ENCODE measurements at regions not wholly inside any gene's neighbourhood (a gene's known extent, or its start where the extent isn't known, plus 50 kb on each side); places are given as distances from the start of the nearest gene placed in this dataset.

- no peaks in the 10 kb centered on the region for H3K36me3 ChIP-seq
- H3K27me3 ChIP-seq, result peaks cover 18% of the 10 kb centered on the region
- no peak overlapping the region for H3K4me3 ChIP-seq
- no peak for TF ChIP-seq POLR2AphosphoS5 (IDR thresholded peaks at IDR 0.05)
- H3K9me3 ChIP-seq, result peaks cover 0 to 8% (median 0%) of the 10 kb centered on the region in 3 donors
- ATAC-seq, result no peak
- 22 to 25% methylated on average over 4 of the region's 4 CpGs for WGBS, 2 donors (ENCODE audit: low coverage in 1 of 2)
- no peak overlapping the region for H3K27ac ChIP-seq
- no peaks in the 10 kb centered on the region for H3K4me1 ChIP-seq
Observed at GRCh38 chr10:131629026-131629770, 271.6 kb upstream of the PPP2R2D start.

GRCh38 chr10:131630772-131631258 lies 270.0 kb upstream of the PPP2R2D start:
- ATAC-seq, result no peak
- Histone ChIP-seq H3K4me3 (no peak overlapping the region), H3K9me3 (peaks cover 0 to 12% (median 0%) of the 10 kb centered on the region in 3 donors), H3K4me1 (no peaks in the 10 kb centered on the region), H3K36me3 (no peaks in the 10 kb centered on the region), H3K27ac (no peak overlapping the region), H3K27me3 (peaks cover 24% of the 10 kb centered on the region)
- no peak for TF ChIP-seq CTCF (IDR thresholded peaks at IDR 0.05)
- TF ChIP-seq POLR2A (IDR thresholded peaks at IDR 0.05), result no peak
- TF ChIP-seq EP300 (IDR thresholded peaks at IDR 0.05), result no peak
- 63% methylated on average over 6 of the region's 7 CpGs; no CpG with 5 or more reads in 1 of the 2 donors for WGBS, 2 donors (ENCODE audit: low coverage in 1 of 2)

GRCh38 chr10:131631619-131632018 lies 269.2 kb upstream of the PPP2R2D start:
- H3K27ac ChIP-seq, result no peak overlapping the region
- H3K27me3 ChIP-seq, result peaks cover 31% of the 10 kb centered on the region
- TF ChIP-seq POLR2AphosphoS5 (IDR thresholded peaks at IDR 0.05) (no peak), POLR2A (IDR thresholded peaks at IDR 0.05) (no peak), EP300 (IDR thresholded peaks at IDR 0.05) (no peak), CTCF (IDR thresholded peaks at IDR 0.05) (no peak)
- H3K4me1 ChIP-seq, result no peaks in the 10 kb centered on the region
- no peak overlapping the region for H3K4me3 ChIP-seq
- 69 to 76% methylated on average over 5 to 6 of the region's 14 CpGs for WGBS, 2 donors (ENCODE audit: low coverage in 1 of 2)
- ATAC-seq, result no peak
- peaks cover 0 to 12% (median 0%) of the 10 kb centered on the region in 3 donors for H3K9me3 ChIP-seq
- H3K36me3 ChIP-seq, result no peaks in the 10 kb centered on the region

GRCh38 chr10:131635564-131636015 lies 265.2 kb upstream of the PPP2R2D start:
- no peaks in the 10 kb centered on the region for H3K4me1 ChIP-seq
- H3K4me3 ChIP-seq, result no peak overlapping the region
- peaks cover 32% of the 10 kb centered on the region for H3K27me3 ChIP-seq
- H3K27ac ChIP-seq, result no peak overlapping the region
- peaks cover 0 to 32% (median 0%) of the 10 kb centered on the region in 3 donors for H3K9me3 ChIP-seq
- no CpG with 5 or more reads among the region's 3 CpGs for WGBS, 2 donors (ENCODE audit: low coverage in 1 of 2)
- no peaks in the 10 kb centered on the region for H3K36me3 ChIP-seq
- no peak for ATAC-seq
- TF ChIP-seq EP300 (IDR thresholded peaks at IDR 0.05) (no peak), CTCF (IDR thresholded peaks at IDR 0.05) (no peak), POLR2AphosphoS5 (IDR thresholded peaks at IDR 0.05) (no peak), POLR2A (IDR thresholded peaks at IDR 0.05) (no peak)

- no peak for ATAC-seq
- peaks cover 27% of the 10 kb centered on the region for H3K27me3 ChIP-seq
- TF ChIP-seq CTCF (IDR thresholded peaks at IDR 0.05), result no peak
- no peak for TF ChIP-seq POLR2A (IDR thresholded peaks at IDR 0.05)
- TF ChIP-seq POLR2AphosphoS5 (IDR thresholded peaks at IDR 0.05), result no peak
- no peak for TF ChIP-seq EP300 (IDR thresholded peaks at IDR 0.05)
Observed at GRCh38 chr10:131636116-131636515, 264.7 kb upstream of the PPP2R2D start.

More at GRCh38 chr10:131636116-131636515, 264.7 kb upstream of the PPP2R2D start:
- no peak overlapping the region for H3K4me3 ChIP-seq
- no peaks in the 10 kb centered on the region for H3K4me1 ChIP-seq
- H3K36me3 ChIP-seq, result no peaks in the 10 kb centered on the region
- no peak overlapping the region for H3K27ac ChIP-seq
- 55 to 69% methylated on average over 1 to 6 of the region's 9 CpGs for WGBS, 2 donors (ENCODE audit: low coverage in 1 of 2)
- H3K9me3 ChIP-seq, result peaks cover 0 to 34% (median 0%) of the 10 kb centered on the region in 3 donors

All from gastroesophageal sphincter (tissue), 4 donors.